Nephron progenitor cell (in vitro differentiated cells): ENCODE measurements at regions not wholly inside any gene's neighbourhood (a gene's known extent, or its start where the extent isn't known, plus 50 kb on each side); places are given as distances from the start of the nearest gene placed in this dataset.

Source experiments
- DNase-seq: peaks from one replicate; pipeline ENCODE4 v3.0.0; 2021
- H3K27ac Mint-ChIP-seq: 2 replicates; pipeline ENCODE4 v1.8.0; 2021; ENCODE audit warnings: mild to moderate bottlenecking, moderate library complexity, mixed read lengths
- H3K27me3 Mint-ChIP-seq: 2 replicates; pipeline ENCODE4 v1.8.0; 2021; ENCODE audit warnings: mild to moderate bottlenecking, low read depth, mixed read lengths; ENCODE audit not compliant: poor library complexity
- H3K36me3 Mint-ChIP-seq: 2 replicates; pipeline ENCODE4 v1.8.0; 2021; ENCODE audit warnings: low read depth, mixed read lengths
- H3K4me1 Mint-ChIP-seq: 2 replicates; pipeline ENCODE4 v1.8.0; 2021; ENCODE audit warnings: mixed read lengths
- H3K4me3 Mint-ChIP-seq: 2 replicates; pipeline ENCODE4 v1.8.0; 2021; ENCODE audit warnings: mild to moderate bottlenecking, moderate library complexity, mixed read lengths
- H3K9me3 Mint-ChIP-seq: 2 replicates; pipeline ENCODE4 v1.8.0; 2021; ENCODE audit warnings: mild to moderate bottlenecking, moderate library complexity, mixed read lengths
- TF ChIP-seq, protein P1 (sequence below): fragments of 200-600 bp; sonication (generic); IDR thresholded peaks from 2 replicates; pipeline ENCODE4 v1.5.0; 2021; ENCODE audit warnings: antibody characterized with exemption

DNA sequence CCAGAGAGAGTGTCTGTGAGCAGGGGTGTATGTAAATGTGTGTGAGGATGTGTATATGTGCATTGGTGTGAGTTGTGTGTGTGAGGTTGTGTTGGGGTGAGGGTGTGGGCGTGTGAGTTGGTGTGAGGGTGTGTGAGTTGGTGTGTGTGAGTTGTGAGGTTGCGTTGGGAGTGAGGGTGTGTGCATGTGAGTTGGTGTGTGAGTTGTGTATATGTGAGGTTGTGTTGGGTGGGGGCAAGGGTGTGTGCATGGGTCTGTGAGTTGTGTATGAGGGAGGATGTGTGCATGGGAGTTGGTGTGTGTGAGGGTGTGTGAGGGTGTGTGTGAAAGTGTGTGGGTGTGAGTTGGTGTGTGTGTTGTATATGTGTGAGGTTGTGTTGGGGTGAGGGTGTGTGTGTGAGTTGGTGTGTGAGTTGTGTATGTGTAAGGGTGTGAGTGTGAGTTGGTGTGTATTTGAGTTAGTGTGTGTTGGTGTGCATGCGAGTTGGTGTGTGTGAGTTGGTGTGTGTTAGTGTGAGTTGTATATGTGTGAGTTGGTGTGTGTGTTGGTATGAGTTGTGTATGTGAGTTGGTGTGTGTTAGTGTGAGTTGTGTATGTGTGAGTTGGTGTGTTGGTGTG is 161.6 kb upstream of the IER5L start:
- Mint-ChIP-seq H3K4me1 (peaks cover 39% of the 10 kb centered on the region), H3K4me3 (no peak overlapping the region), H3K9me3 (no peaks in the 10 kb centered on the region), H3K36me3 (no peaks in the 10 kb centered on the region), H3K27me3 (no peaks in the 10 kb centered on the region), H3K27ac (no peak overlapping the region)
- no peak for DNase-seq
- TF ChIP-seq, protein P1, sequence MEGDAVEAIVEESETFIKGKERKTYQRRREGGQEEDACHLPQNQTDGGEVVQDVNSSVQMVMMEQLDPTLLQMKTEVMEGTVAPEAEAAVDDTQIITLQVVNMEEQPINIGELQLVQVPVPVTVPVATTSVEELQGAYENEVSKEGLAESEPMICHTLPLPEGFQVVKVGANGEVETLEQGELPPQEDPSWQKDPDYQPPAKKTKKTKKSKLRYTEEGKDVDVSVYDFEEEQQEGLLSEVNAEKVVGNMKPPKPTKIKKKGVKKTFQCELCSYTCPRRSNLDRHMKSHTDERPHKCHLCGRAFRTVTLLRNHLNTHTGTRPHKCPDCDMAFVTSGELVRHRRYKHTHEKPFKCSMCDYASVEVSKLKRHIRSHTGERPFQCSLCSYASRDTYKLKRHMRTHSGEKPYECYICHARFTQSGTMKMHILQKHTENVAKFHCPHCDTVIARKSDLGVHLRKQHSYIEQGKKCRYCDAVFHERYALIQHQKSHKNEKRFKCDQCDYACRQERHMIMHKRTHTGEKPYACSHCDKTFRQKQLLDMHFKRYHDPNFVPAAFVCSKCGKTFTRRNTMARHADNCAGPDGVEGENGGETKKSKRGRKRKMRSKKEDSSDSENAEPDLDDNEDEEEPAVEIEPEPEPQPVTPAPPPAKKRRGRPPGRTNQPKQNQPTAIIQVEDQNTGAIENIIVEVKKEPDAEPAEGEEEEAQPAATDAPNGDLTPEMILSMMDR = no peak

DNA sequence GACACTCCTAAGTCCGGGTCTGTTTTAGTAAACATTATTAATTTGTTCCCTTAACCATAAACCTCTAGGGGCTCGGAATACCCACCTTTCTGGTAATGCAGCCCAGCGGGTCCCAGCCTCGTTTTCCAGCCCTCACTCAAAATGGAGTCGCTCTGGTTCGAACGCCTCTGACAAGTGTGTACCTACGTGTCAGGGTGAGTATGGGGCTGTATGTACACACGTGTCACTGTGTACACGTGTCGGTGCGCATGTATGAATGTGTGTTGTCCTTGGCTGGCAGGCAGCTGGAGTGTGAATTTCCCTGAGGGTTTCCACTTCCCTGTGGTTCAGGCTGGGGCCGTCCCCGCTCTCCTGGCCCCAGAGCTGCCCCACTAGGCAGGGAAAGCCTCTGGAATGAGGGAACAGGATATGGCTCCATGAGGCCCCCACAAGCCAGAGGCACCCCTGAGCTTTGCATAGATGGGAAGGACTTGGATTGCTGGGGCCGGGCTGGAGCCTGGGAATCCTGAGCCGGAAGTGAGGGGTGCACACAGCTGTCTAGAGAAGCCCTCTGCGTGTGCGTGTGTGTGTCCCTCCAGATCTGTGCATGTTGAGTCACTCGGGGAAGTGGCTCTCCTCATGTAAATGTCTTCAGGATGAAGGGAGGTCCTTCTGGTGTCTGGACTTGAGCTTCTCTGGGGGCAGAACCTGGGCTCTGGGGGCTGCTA is 160.8 kb upstream of the IER5L start:
- peaks cover 46% of the 10 kb centered on the region for H3K4me1 Mint-ChIP-seq
- DNase-seq = no peak
- no peaks in the 10 kb centered on the region for H3K27me3 Mint-ChIP-seq
- H3K27ac Mint-ChIP-seq = no peak overlapping the region
- no peaks in the 10 kb centered on the region for H3K9me3 Mint-ChIP-seq
- TF ChIP-seq, protein P1 = no peak
- no peaks in the 10 kb centered on the region for H3K36me3 Mint-ChIP-seq
- H3K4me3 Mint-ChIP-seq = no peak overlapping the region

DNA sequence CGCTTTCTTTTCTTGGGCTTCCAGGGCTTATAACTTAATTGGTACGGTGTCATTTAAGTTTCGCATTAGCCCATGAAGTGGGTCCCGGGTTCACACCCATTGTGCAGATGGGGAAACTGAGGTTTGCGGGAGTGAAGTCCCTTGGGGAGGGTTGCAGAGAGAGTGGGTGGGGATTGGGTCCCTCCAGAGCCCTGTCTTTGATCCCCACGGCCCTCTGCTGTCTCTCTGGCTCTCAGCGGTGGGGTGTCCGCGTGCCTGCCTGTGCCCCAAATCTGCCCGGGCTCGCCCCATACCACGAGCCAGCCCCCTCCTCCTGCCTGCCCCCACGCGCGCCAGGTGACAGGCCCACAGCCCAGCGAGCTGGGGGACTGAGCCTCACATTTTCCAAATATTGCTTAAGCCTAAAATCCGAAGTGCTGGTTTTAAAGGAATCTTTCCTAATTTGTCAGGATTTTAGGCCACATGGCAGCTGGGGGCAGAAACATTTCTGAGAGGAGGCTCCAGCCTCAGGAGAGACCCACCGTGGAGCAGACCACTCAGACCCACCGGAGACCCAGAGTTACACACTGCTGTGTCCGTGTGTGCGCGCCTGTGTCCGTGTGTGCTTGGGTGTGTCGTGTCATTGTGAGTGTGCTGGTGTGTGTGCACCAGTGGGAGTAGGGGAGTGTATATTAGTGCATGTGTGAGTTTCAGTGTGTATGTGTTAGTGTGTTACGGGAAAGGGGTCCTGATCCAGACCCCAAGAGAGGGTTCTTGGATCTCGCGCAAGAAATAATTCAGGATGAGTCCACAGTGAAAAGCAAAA is 159.5 kb upstream of the IER5L start:
- H3K9me3 Mint-ChIP-seq = no peaks in the 10 kb centered on the region
- peak overlapping the region; percentile 3 for H3K4me3 Mint-ChIP-seq
- H3K27me3 Mint-ChIP-seq = no peaks in the 10 kb centered on the region
- no peak overlapping the region for H3K27ac Mint-ChIP-seq
- TF ChIP-seq, protein P1 = no peak
- H3K4me1 Mint-ChIP-seq = peaks cover 44% of the 10 kb centered on the region
- DNase-seq = no peak
- H3K36me3 Mint-ChIP-seq = no peaks in the 10 kb centered on the region

DNA sequence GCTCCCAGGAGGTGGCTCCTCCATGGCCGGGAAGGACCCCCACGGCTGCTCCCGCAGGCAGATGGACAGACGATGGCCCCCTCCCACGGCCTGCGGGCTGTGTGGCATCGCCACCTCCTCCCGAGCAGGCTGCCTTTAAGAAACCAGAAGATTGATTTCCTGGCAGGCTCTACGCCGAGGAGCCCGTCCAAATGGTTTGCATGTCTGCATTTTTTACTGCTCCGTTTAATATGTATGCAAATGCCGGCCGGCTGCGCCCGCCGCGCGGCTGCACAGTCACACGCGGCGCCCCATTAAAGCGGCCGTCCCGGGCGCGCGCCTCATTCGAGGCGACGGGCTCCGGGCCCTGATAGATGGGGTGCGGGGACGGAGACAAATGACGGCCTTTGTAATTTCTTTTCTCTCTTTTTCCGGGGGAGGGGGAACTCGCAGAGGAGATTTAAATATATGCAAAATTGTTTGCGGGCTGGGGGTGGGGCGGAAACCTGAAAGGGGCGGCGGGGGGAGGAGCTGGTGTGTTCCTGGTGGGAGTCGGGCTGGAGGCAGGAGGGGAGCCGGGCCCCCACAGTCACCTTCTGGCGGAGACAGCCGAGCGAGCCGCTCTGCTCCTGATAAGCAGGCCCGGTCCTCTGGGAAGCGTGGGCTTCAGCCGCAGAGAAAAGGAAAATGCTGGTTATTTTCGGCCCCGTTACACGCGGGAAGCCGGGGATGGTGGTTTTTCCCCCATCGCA is 158.7 kb upstream of the IER5L start:
- TF ChIP-seq, protein P1 = no peak
- peak; percentile 58 for DNase-seq
- peaks cover 49% of the 10 kb centered on the region for H3K4me1 Mint-ChIP-seq
- H3K27me3 Mint-ChIP-seq = no peaks in the 10 kb centered on the region
- no peaks in the 10 kb centered on the region for H3K9me3 Mint-ChIP-seq
- H3K4me3 Mint-ChIP-seq = peak overlapping the region; percentile 73
- no peak overlapping the region for H3K27ac Mint-ChIP-seq
- H3K36me3 Mint-ChIP-seq = no peaks in the 10 kb centered on the region

DNA sequence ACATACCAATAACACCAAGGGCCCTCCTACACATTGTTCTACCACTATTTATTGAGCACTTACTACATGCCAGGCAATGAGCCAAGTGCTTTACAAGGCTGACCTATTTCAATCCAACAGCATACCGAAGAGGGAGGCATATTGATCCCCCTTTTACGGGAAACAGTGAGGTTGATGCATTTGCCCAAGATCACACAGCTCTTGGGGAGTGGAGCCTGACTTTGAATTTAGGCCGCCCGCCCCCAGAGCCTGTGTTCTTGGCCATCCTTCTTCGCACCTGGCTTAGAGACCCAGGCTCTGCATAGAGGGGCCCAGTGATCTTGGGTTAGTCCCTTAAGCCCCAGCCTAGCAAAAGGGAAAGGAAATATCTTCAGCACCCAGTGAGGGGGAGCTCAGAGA is 158.1 kb upstream of the IER5L start:
- Mint-ChIP-seq H3K4me3 (peak overlapping the region; percentile 73), H3K27ac (no peak overlapping the region), H3K4me1 (peaks cover 55% of the 10 kb centered on the region), H3K9me3 (peaks cover 2% of the 10 kb centered on the region), H3K27me3 (no peaks in the 10 kb centered on the region), H3K36me3 (no peaks in the 10 kb centered on the region)
- DNase-seq = no peak
- TF ChIP-seq, protein P1 = no peak
